Erythroblast (primary cell): ENCODE measurements at regions not wholly inside any gene's neighbourhood (a gene's known extent, or its start where the extent isn't known, plus 50 kb on each side); places are given as distances from the start of the nearest gene placed in this dataset.

Source experiments
- DNase-seq, 2 experiments: peaks; one replicate each; lab custom pipeline; 2025; lab: John Stamatoyannopoulos, UW
- GATA1 ChIP-seq: IDR thresholded peaks from 2 replicates; pipeline ENCODE4 v1.6.1; 2011; ENCODE audit warnings: low read depth, mild to moderate bottlenecking, control low read depth, low read length, moderate library complexity
- POLR2A ChIP-seq: IDR thresholded peaks from 2 replicates; pipeline ENCODE4 v1.6.1; 2011; ENCODE audit warnings: mild to moderate bottlenecking, low read length

GRCh38 chr7:109224100-109224499 lies 654.4 kb downstream of the DNAJB9 start:
- DNase-seq, result no peak
- no peak for TF ChIP-seq POLR2A
- no peak for TF ChIP-seq GATA1

GRCh38 chr7:109226699-109227098 lies 657.0 kb downstream of the DNAJB9 start:
- TF ChIP-seq POLR2A (no peak), GATA1 (no peak)
- DNase-seq, result no peak

- DNase-seq, result no peak
- TF ChIP-seq GATA1, result no peak
Observed at GRCh38 chr7:109235316-109235715, 665.6 kb downstream of the DNAJB9 start.

- no peak for DNase-seq
- TF ChIP-seq POLR2A (no peak), GATA1 (no peak)
Observed at GRCh38 chr7:109246330-109247077, 676.8 kb downstream of the DNAJB9 start.

GRCh38 chr7:109256762-109257560 lies 687.3 kb downstream of the DNAJB9 start:
- DNase-seq, result no peak
- TF ChIP-seq GATA1, result no peak
- TF ChIP-seq POLR2A, result no peak

- TF ChIP-seq POLR2A (no peak), GATA1 (no peak)
- DNase-seq, result no peak
Observed at GRCh38 chr7:109259151-109259550, 689.5 kb downstream of the DNAJB9 start.

- no peak for DNase-seq
- no peak for TF ChIP-seq POLR2A
- TF ChIP-seq GATA1, result no peak
Observed at GRCh38 chr7:109261781-109262180, 692.1 kb downstream of the DNAJB9 start.

- TF ChIP-seq GATA1, result no peak
- no peak for TF ChIP-seq POLR2A
- no peak for DNase-seq
Observed at GRCh38 chr7:109266610-109267009, 696.9 kb downstream of the DNAJB9 start.

GRCh38 chr7:109276348-109276747 lies 706.7 kb downstream of the DNAJB9 start:
- TF ChIP-seq GATA1 (no peak), POLR2A (no peak)
- no peak for DNase-seq

- TF ChIP-seq POLR2A (no peak), GATA1 (no peak)
- no peak for DNase-seq
Observed at GRCh38 chr7:109282726-109283125, 713.1 kb downstream of the DNAJB9 start.

GRCh38 chr7:109284943-109285342 lies 715.3 kb downstream of the DNAJB9 start:
- TF ChIP-seq GATA1 (no peak), POLR2A (no peak)
- no peak for DNase-seq

- TF ChIP-seq POLR2A, result no peak
- TF ChIP-seq GATA1, result no peak
- no peak for DNase-seq
Observed at GRCh38 chr7:109295158-109295557, 725.5 kb downstream of the DNAJB9 start.

- DNase-seq, result no peak
- TF ChIP-seq POLR2A (no peak), GATA1 (no peak)
Observed at GRCh38 chr7:109308816-109309215, 739.1 kb downstream of the DNAJB9 start.

GRCh38 chr7:109309790-109310189 lies 740.1 kb downstream of the DNAJB9 start:
- TF ChIP-seq GATA1 (no peak), POLR2A (no peak)
- no peak for DNase-seq

GRCh38 chr7:109318136-109318535 lies 748.5 kb downstream of the DNAJB9 start:
- TF ChIP-seq GATA1 (no peak), POLR2A (no peak)

More at GRCh38 chr7:109318136-109318535, 748.5 kb downstream of the DNAJB9 start:
- DNase-seq, result no peak
